Common myeloid progenitor, CD34-positive (primary cell): ENCODE measurements at regions not wholly inside any gene's neighbourhood (a gene's known extent, or its start where the extent isn't known, plus 50 kb on each side); places are given as distances from the start of the nearest gene placed in this dataset.

ENCODE experiments used
- CTCF ChIA-PET: fragments of 350-600 bp; sonication (Branson Sonifier 250); formaldehyde crosslinking; loops from one replicate; lab custom pipeline; 2021; ENCODE audit warnings: antibody characterized with exemption; lab: Charles Lee
- POLR2A ChIA-PET: fragments of 350-600 bp; sonication (Branson Sonifier 250); formaldehyde crosslinking; loops from one replicate; lab custom pipeline; 2021; ENCODE audit warnings: antibody characterized with exemption; lab: Charles Lee
- DNase-seq, 3 donors: peaks; one replicate each; pipeline versions ENCODE4 v3.0.0 to v3.0.0-alpha.2; 2013
- H3K27ac ChIP-seq, 2 experiments: 1 replicate in 1 of 2; 2 replicates in 1 of 2; pipeline ENCODE4 v1.7.0; 2013; ENCODE audit warnings: inconsistent platforms in 2 of 2, low read length in 2 of 2, mild to moderate bottlenecking in 2 of 2, low read depth in 1 of 2, moderate library complexity in 1 of 2; ENCODE audit not compliant: severe bottlenecking in 2 of 2, insufficient read depth in 1 of 2, poor library complexity in 1 of 2
- H3K27me3 ChIP-seq, 5 experiments: replicated peaks in 2 of 5; 1 replicate in 3 of 5; 2 replicates in 2 of 5; pipeline versions ENCODE4 v1.6.1 to v1.7.0; 2013; ENCODE audit warnings: low read length in 4 of 5, mild to moderate bottlenecking in 2 of 5, moderate library complexity in 2 of 5, inconsistent platforms in 1 of 5; ENCODE audit not compliant: insufficient read depth in 5 of 5, control insufficient read depth in 4 of 5
- H3K36me3 ChIP-seq, 4 experiments: 1 replicate in 2 of 4; 2 replicates in 2 of 4; pipeline versions ENCODE4 v1.6.1 to v1.7.0; 2013; ENCODE audit warnings: low read length in 3 of 4, control low read depth in 1 of 4, mild to moderate bottlenecking in 1 of 4; ENCODE audit not compliant: control insufficient read depth in 4 of 4, insufficient read depth in 4 of 4
- H3K4me1 ChIP-seq, 4 experiments: 1 replicate in 3 of 4; 2 replicates in 1 of 4; pipeline versions ENCODE4 v1.6.1 to v1.7.1; 2013; ENCODE audit warnings: low read length in 3 of 4, mild to moderate bottlenecking in 3 of 4, control low read depth in 1 of 4, inconsistent platforms in 1 of 4, moderate library complexity in 1 of 4; ENCODE audit not compliant: control insufficient read depth in 4 of 4, insufficient read depth in 4 of 4; ENCODE audit errors: control extremely low read depth in 1 of 4
- H3K4me3 ChIP-seq, 7 experiments: 1 replicate in 4 of 7; 2 replicates in 3 of 7; pipeline versions ENCODE4 v1.5.1 to v1.7.0; 2013; ENCODE audit warnings: mild to moderate bottlenecking in 7 of 7, low read length in 6 of 7, moderate library complexity in 6 of 7, inconsistent platforms in 2 of 7, low read depth in 2 of 7, control low read depth in 1 of 7; ENCODE audit not compliant: insufficient read depth in 4 of 7, control insufficient read depth in 1 of 7; ENCODE audit errors: extremely low read depth in 1 of 7
- H3K9me3 ChIP-seq, 5 experiments: 1 replicate in 4 of 5; 2 replicates in 1 of 5; pipeline versions ENCODE4 v1.6.1 to v1.7.1; 2013; ENCODE audit warnings: low read length in 4 of 5, mild to moderate bottlenecking in 2 of 5, inconsistent platforms in 1 of 5, low read depth in 1 of 5, moderate library complexity in 1 of 5; ENCODE audit not compliant: control insufficient read depth in 4 of 5, insufficient read depth in 2 of 5; ENCODE audit errors: control extremely low read depth in 1 of 5
- WGBS: methylation state at CpG from one replicate; pipeline ENCODE4 v1.1.5; 2013; ENCODE audit not compliant: insufficient coverage; 5-methylcytosine and 5-hydroxymethylcytosine counted together

GRCh38 chr12:84745127-84745526 is 167.5 kb downstream of the SLC6A15 start:
- 100% methylated on average over 1 of the region's 3 CpGs for WGBS
- Histone ChIP-seq H3K27ac (no peak overlapping the region), H3K4me1 (no peaks in the 10 kb centered on the region), H3K4me3 (no peak overlapping the region), H3K36me3 (no peaks in the 10 kb centered on the region), H3K27me3 (no peaks in the 10 kb centered on the region), H3K9me3 (peaks cover 0 to 1% (median 0%) of the 10 kb centered on the region in 5 experiments)
- CTCF ChIA-PET = no interaction called here
- POLR2A ChIA-PET = no interaction called here
- DNase-seq = no peak

DNA sequence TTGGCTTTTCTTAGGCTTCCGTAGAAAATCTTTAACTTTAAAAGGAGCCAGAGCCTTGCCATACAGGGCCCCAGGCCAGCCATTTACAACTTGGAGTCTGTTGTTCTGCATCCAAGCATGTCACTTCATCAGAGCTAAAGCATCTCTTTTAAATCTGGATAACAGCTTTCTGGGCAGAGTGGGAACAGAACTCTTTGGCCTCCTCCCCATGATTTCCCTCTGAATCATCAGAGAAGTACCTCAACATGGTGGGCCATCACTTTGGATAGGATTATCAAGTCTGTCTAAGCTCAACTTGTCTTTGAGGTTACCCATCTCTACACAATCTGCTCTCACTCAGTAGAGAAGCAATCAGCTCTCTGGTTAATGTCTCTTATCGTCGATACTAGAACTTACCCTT is 170.9 kb downstream of the SLC6A15 start:
- H3K27me3 ChIP-seq = no peaks in the 10 kb centered on the region
- CTCF ChIA-PET = no interaction called here
- no peaks in the 10 kb centered on the region for H3K9me3 ChIP-seq
- no peak overlapping the region for H3K4me3 ChIP-seq
- H3K27ac ChIP-seq = no peak overlapping the region
- POLR2A ChIA-PET = no interaction called here
- 100% methylated on average over 2 of the region's 3 CpGs for WGBS
- H3K36me3 ChIP-seq = no peaks in the 10 kb centered on the region
- no peak for DNase-seq
- H3K4me1 ChIP-seq = no peaks in the 10 kb centered on the region

GRCh38 chr12:84741031-84741430 is 171.6 kb downstream of the SLC6A15 start:
- ChIA-PET CTCF (no interaction called here), POLR2A (no interaction called here)
- H3K9me3 ChIP-seq = no peaks in the 10 kb centered on the region
- H3K27me3 ChIP-seq = no peaks in the 10 kb centered on the region
- no peak overlapping the region for H3K27ac ChIP-seq
- no peak for DNase-seq
- no CpG with 5 or more reads among the region's 1 CpG for WGBS
- H3K4me3 ChIP-seq = no peak overlapping the region
- H3K36me3 ChIP-seq = no peaks in the 10 kb centered on the region
- no peaks in the 10 kb centered on the region for H3K4me1 ChIP-seq

- no CpG with 5 or more reads among the region's 3 CpGs for WGBS
- H3K27ac ChIP-seq = no peak overlapping the region
- no peaks in the 10 kb centered on the region for H3K4me1 ChIP-seq
- no peaks in the 10 kb centered on the region for H3K9me3 ChIP-seq
- no peaks in the 10 kb centered on the region for H3K27me3 ChIP-seq
- CTCF ChIA-PET = no interaction called here
- no peaks in the 10 kb centered on the region for H3K36me3 ChIP-seq
- POLR2A ChIA-PET = no interaction called here
- DNase-seq = no peak
- no peak overlapping the region for H3K4me3 ChIP-seq
Observed at GRCh38 chr12:84740602-84741001, 172.0 kb downstream of the SLC6A15 start.

DNA sequence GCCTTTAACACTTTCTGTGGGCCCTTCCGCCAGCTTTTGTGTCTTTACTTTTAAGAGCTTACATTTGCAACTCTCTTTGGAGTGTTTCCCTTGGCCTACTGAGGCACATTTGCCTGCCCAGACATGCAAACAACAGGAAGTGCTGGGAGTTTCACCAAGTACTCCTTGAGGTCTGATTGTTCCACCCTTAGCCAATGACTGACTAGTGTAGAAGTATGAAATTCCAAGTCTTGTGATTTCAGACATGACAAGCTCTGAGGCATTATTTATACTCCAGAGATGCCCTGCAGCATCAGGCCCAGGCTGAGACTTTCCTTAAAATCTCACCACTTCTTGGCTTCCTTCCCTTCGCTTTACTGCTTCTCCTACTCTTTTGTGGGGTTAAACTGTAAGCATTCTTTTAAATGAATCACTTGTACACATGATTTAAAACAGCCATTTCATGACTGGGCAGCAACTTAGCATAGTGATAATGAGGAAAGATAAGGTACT is 174.1 kb downstream of the SLC6A15 start:
- Histone ChIP-seq H3K27ac (no peak overlapping the region), H3K27me3 (no peaks in the 10 kb centered on the region), H3K4me1 (no peaks in the 10 kb centered on the region), H3K4me3 (no peak overlapping the region), H3K9me3 (peaks cover 0 to 2% (median 0%) of the 10 kb centered on the region in 5 experiments), H3K36me3 (no peaks in the 10 kb centered on the region)
- no CpG with 5 or more reads among the region's 2 CpGs for WGBS
- ChIA-PET POLR2A (no interaction called here), CTCF (no interaction called here)
- DNase-seq = no peak

DNA sequence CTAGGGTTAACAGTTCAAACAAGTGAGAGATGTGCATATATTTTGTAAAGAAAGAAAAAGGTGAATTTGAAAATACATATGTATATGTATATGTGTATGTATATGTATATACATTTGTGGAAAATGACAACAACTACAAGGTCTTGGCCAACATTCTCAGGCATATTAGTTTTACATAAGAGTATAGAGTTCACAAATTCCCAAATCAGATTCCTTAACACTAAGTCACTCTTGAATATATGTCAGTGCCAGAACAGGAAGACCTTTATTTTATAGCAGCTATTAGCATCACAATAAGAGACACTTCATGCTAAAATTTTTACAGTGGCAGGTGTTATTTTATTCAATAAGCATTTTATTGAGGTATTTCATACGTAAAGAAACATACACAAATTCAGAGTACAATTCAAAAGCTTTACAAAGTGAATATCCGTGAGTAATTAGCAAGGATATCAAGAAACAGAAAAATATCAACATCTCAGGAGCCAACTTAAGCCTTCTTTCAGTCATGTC is 179.7 kb downstream of the SLC6A15 start:
- POLR2A ChIA-PET = no interaction called here

GRCh38 chr12:84730561-84731162 is 181.9 kb downstream of the SLC6A15 start:
- CTCF ChIA-PET = interaction anchor here (1.1 kb wide), 1 partner anchor 16 kb away, joined by 3 read pairs; no protein-coding TSS in a partner anchor

More for the DNA sequence above, 179.7 kb downstream of the SLC6A15 start:
- WGBS = no CpG with 5 or more reads among the region's 2 CpGs
- Histone ChIP-seq H3K27me3 (peaks cover 0 to under 1% (median 0%) of the 10 kb centered on the region in 5 experiments), H3K36me3 (no peaks in the 10 kb centered on the region), H3K9me3 (peaks cover 0 to 2% (median 0%) of the 10 kb centered on the region in 5 experiments), H3K4me1 (no peaks in the 10 kb centered on the region), H3K27ac (no peak overlapping the region), H3K4me3 (no peak overlapping the region)
- no peak for DNase-seq
- CTCF ChIA-PET = no interaction called here

More at GRCh38 chr12:84730561-84731162, 181.9 kb downstream of the SLC6A15 start:
- DNase-seq = no peak
- peaks cover 0 to 2% (median 0%) of the 10 kb centered on the region in 5 experiments for H3K9me3 ChIP-seq
- WGBS = 50% methylated on average over 2 of the region's 3 CpGs
- POLR2A ChIA-PET = no interaction called here
- no peaks in the 10 kb centered on the region for H3K4me1 ChIP-seq
- H3K27ac ChIP-seq = no peak overlapping the region
- H3K36me3 ChIP-seq = no peaks in the 10 kb centered on the region
- H3K27me3 ChIP-seq = peaks cover 0 to 2% (median 0%) of the 10 kb centered on the region in 5 experiments
- H3K4me3 ChIP-seq = no peak overlapping the region
